Stimulated activated effector memory CD8-positive, alpha-beta T cell treated with anti-CD3 and anti-CD28 coated beads, Interleukin-12 subunit alpha, Interleukin-12 subunit beta, amount 100 ng/mL, for 72 hours (primary cell): ENCODE measurements at regions not wholly inside any gene's neighbourhood (a gene's known extent, or its start where the extent isn't known, plus 50 kb on each side); places are given as distances from the start of the nearest gene placed in this dataset.
"Not testable (repeated sequence)": the region's sequence is repeated elsewhere in the genome, so short reads cannot be mapped to it uniquely, and the experiment has no call there.

Source experiments
- ATAC-seq: fragments of 150-1000 bp; cut with Tn5 transposase; 2 replicates; pipeline ENCODE4 v1.10.0; 2021
- DNase-seq, 2 donors: peaks; one replicate each; pipeline ENCODE4 v3.0.0; 2021 to 2022; ENCODE audit warnings: low spot score in 2 of 2
- H3K27ac Mint-ChIP-seq: one replicate; pipeline ENCODE4 v1.8.0; 2022; ENCODE audit warnings: mild to moderate bottlenecking, mixed read lengths
- H3K36me3 Mint-ChIP-seq: one replicate; pipeline ENCODE4 v1.8.0; 2022; ENCODE audit warnings: mild to moderate bottlenecking, mixed read lengths
- H3K4me1 Mint-ChIP-seq: one replicate; pipeline ENCODE4 v1.8.0; 2022; ENCODE audit warnings: mixed read lengths
- H3K4me3 Mint-ChIP-seq: one replicate; pipeline ENCODE4 v1.8.0; 2022; ENCODE audit warnings: mild to moderate bottlenecking, mixed read lengths
- H3K9me3 Mint-ChIP-seq: one replicate; pipeline ENCODE4 v1.8.0; 2022; ENCODE audit warnings: mixed read lengths

DNA sequence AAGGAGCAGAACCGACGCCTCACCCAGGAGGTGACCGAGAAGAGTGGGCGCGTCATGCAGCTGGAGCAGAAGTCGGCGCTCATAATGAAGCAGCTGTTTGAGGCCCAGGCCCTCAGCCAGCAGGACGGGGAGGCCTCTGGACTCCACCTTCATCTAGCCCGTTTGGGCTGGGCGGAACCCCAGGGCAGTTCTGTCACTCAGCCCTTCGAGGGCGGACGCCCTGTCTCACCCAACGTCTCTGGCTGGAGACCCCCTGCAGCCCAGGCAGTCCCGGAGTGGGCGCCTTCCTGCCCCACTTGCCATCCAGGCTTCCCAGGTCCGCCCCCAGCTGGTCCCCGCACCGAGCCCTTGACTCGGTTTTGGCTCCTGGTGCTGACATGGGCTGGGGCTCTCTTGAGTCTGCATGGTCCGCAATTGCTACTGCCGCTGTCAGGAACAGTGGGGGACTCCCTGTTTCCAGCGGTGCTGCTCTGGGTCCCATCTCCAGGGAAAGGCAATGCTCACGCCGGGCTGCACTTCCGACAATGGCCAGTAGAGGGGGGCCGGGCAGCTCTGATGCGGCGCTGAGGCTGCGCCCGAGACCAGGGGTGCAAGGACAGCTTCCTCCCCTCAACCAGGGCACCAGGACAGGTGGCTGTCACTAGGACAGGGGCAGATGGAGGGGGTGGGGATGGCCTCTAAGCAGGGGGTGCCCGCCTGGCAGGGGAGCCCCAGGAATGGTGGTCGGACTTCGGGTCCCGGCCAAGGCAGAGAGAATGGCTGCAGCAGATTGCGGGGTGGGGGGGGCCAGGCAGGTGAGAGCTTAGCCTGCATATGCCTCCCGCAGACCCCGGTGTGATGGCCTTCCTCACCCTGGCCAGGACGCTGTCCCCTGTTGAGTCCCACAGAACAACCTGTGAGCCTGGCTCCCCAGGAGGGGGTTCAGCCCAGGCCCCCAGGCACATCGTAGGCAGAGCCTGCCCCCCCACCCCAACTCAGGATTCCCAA is 71.2 kb upstream of the KCTD7 start:
- no peak overlapping the region for H3K4me3 Mint-ChIP-seq
- no peaks in the 10 kb centered on the region for H3K9me3 Mint-ChIP-seq
- H3K4me1 Mint-ChIP-seq = peaks cover 17% of the 10 kb centered on the region
- peak; percentile 78 for ATAC-seq
- no peak overlapping the region for H3K27ac Mint-ChIP-seq
- peaks cover 61% of the 10 kb centered on the region for H3K36me3 Mint-ChIP-seq
- DNase-seq = peak; percentile 78 to 88

DNA sequence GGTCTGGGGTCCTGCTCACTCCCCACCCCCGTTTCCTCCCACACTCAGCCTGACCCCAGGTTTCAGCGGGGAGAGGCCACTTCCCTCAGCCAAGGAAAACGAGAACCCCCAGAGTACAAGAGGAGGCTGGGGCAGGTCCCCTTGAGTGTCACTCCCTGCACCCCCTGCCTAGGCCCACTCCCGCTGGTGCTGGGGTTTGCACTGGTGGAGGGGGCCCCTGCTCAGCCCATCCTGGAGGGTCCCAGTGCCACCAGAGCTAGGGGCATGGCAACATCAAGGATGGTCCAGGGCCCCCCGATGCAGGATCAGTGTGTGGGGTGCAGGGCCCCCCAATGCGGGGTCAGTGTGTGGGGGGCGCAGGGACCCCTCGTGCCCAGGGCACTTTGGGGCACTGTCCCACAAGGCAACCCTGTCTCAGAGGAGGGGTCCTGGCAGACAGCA is 70.5 kb upstream of the KCTD7 start:
- Mint-ChIP-seq H3K9me3 (no peaks in the 10 kb centered on the region), H3K4me1 (peaks cover 21% of the 10 kb centered on the region), H3K4me3 (no peak overlapping the region), H3K36me3 (peaks cover 61% of the 10 kb centered on the region), H3K27ac (no peak overlapping the region)
- no peak for DNase-seq
- ATAC-seq = peak; percentile 44

- ATAC-seq (peak; percentile 39), DNase-seq (no peak)
- peaks cover 21% of the 10 kb centered on the region for H3K4me1 Mint-ChIP-seq
- no peak overlapping the region for H3K4me3 Mint-ChIP-seq
- H3K27ac Mint-ChIP-seq = no peak overlapping the region
- no peaks in the 10 kb centered on the region for H3K9me3 Mint-ChIP-seq
- peaks cover 60% of the 10 kb centered on the region for H3K36me3 Mint-ChIP-seq
Observed at GRCh38 chr7:66558660-66559465, 69.8 kb upstream of the KCTD7 start.

DNA sequence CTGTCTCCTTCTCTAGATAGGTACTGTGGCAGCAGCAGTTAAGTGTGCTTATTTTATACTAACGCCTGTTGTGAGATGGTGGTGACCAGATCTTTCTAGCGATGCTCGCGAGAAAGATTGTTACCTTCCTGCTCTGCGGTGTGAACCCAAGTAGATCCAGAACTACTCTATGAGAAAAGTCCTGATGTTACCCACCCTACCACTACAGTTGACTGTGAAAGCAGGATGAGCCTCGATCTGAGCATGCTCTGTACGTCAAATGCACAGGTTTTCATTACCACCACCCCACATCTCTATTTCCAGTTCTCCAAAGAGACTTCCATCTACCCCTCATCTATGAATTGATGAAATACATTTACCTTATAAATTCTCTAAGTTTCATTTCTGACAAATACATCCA is 64.6 kb upstream of the KCTD7 start:
- DNase-seq (no peak), ATAC-seq (no peak)
- Mint-ChIP-seq H3K27ac (peak overlapping the region; percentile 60), H3K36me3 (peaks cover 81% of the 10 kb centered on the region), H3K4me1 (peaks cover 11% of the 10 kb centered on the region), H3K9me3 (no peaks in the 10 kb centered on the region), H3K4me3 (no peak overlapping the region)

DNA sequence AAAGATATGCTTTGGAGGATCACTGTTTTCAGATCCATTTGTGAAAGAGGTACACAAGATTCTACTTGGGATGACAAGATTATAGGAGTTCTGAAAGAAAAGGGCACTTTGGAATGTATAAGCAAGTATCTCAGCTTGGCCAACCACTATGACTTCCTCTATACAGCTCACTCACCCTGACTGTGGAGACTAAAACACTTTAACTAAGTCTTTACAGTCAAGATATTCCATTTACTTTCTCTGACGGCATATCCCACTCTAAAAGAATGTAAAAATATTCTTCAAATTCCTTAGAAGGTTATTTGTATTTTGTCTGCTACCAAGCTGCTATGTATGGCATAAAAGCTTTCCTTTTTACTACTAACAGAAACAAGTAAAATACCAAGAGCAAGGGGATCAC is 58.5 kb upstream of the KCTD7 start:
- H3K27ac Mint-ChIP-seq, H3K9me3 Mint-ChIP-seq, H3K4me3 Mint-ChIP-seq, DNase-seq, ATAC-seq: not testable (repeated sequence)
- H3K36me3 Mint-ChIP-seq = peaks cover 97% of the 10 kb centered on the region
- H3K4me1 Mint-ChIP-seq = peaks cover 12% of the 10 kb centered on the region

DNA sequence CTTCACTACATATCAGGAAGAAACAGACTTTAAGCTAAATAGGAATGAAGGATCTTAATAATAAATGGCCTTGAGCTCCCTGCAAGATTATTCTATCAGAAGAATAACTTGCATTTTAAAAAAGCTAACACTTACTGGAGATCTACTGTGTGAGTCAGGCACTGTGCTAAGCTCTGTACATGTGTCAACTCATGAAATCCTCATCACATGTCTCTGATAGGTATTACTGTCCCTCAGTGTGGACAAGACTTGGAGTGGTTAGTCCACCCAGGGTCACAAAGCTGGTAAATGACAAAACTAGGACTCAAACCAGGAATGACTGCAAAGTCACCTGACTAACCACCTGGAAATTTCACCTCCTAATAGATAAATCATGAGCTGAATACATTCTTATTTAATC is 57.1 kb upstream of the KCTD7 start:
- H3K9me3 Mint-ChIP-seq = no peaks in the 10 kb centered on the region
- ATAC-seq (no peak), DNase-seq (no peak)
- H3K4me1 Mint-ChIP-seq = peaks cover 21% of the 10 kb centered on the region
- no peak overlapping the region for H3K4me3 Mint-ChIP-seq
- peaks cover 100% of the 10 kb centered on the region for H3K36me3 Mint-ChIP-seq
- no peak overlapping the region for H3K27ac Mint-ChIP-seq

- ATAC-seq, H3K27ac Mint-ChIP-seq, DNase-seq, H3K4me3 Mint-ChIP-seq, H3K9me3 Mint-ChIP-seq: not testable (repeated sequence)
- Mint-ChIP-seq H3K36me3 (peaks cover 97% of the 10 kb centered on the region), H3K4me1 (peaks cover 36% of the 10 kb centered on the region)
Observed at GRCh38 chr7:66573782-66574495, 54.7 kb upstream of the KCTD7 start.

GRCh38 chr7:66574768-66575167 is 53.9 kb upstream of the KCTD7 start:
- not testable (repeated sequence) for H3K9me3 Mint-ChIP-seq, H3K27ac Mint-ChIP-seq, H3K4me3 Mint-ChIP-seq, DNase-seq, ATAC-seq
- peaks cover 93% of the 10 kb centered on the region for H3K36me3 Mint-ChIP-seq
- H3K4me1 Mint-ChIP-seq = peaks cover 40% of the 10 kb centered on the region

- Mint-ChIP-seq H3K36me3 (peaks cover 87% of the 10 kb centered on the region), H3K4me3 (no peak overlapping the region)
Observed at GRCh38 chr7:66575398-66575797, 53.3 kb upstream of the KCTD7 start.

DNA sequence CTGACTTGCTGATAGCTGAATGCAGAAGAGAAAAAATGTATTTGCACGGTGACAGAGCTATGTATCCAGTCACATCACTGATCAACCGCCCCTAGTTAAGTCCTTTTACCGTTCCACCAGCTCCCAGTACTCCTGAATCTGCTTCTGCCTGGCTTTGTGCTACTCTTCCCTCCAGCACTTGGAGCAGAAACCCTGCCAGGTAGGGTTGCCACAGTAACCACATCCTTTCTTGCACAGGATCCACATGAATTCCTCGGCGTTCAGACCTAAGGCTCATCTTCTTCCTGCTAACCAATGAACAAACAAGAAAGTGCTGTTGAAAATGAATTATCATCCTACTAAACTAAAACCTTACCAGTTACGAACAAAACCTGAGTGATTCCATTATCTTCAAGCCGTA is 52.0 kb upstream of the KCTD7 start:
- Mint-ChIP-seq H3K4me1 (peaks cover 40% of the 10 kb centered on the region), H3K36me3 (peaks cover 76% of the 10 kb centered on the region), H3K27ac (no peak overlapping the region), H3K4me3 (no peak overlapping the region), H3K9me3 (no peaks in the 10 kb centered on the region)
- no peak for ATAC-seq
- no peak for DNase-seq

More at GRCh38 chr7:66575398-66575797, 53.3 kb upstream of the KCTD7 start:
- ATAC-seq = peak; percentile 82
- peaks cover 40% of the 10 kb centered on the region for H3K4me1 Mint-ChIP-seq
- no peak for DNase-seq
- no peak overlapping the region for H3K27ac Mint-ChIP-seq
- H3K9me3 Mint-ChIP-seq = no peaks in the 10 kb centered on the region
